ENCODE measurements at regions not wholly inside any gene's neighbourhood (a gene's known extent, or its start where the extent isn't known, plus 50 kb on each side); places are given as distances from the start of the nearest gene placed in this dataset.
A peak's percentile ranks its signal among the peaks of the same experiment; 100 is the strongest.

DNA sequence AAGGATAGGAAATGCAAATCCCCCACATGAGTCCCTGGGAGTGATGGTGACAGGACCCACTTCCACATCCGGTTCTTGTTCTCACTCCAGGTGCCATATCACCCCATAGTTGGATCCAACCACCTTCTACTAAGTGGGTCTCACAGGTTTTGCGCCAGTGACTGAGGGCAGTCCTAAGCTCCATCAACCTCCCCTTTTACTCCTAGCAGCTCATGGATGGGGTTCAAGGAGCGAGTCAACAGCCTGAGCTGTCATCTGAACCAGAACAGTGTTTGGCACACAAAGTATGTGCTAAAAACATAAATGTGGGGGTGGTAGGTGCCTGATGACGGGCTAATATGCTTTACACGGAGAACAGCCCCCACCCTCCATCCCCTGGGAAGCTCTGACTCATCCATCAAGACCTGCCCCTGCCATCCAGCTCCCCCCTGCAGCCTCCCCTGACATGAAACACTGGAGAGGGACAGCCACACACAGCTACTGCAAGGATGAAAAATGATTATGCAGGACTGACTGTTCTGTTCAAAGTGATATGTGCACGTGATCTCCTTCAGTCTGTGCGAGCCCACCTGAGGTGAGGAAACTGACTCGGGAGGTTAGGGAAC, 143.2 kb upstream of the CDH5 start:
- DNase-seq (peak in 1 of 4 donors; percentile 6), ATAC-seq (no peak)
- no peaks in the 10 kb centered on the region for H3K27me3 ChIP-seq
- no peak overlapping the region for H3K4me3 ChIP-seq
- intact Hi-C loops (cut with DNase I), result no loop called here
- no peaks in the 10 kb centered on the region for H3K9me3 ChIP-seq
- H3K36me3 ChIP-seq (replicated peaks in 1 of 2; ENCODE audit: insufficient read depth in 1 of 2, low read depth in 2 of 2), result no peaks in the 10 kb centered on the region
- no peak for TF ChIP-seq POLR2A (IDR thresholded peaks at IDR 0.05)
- TF ChIP-seq, protein P1, sequence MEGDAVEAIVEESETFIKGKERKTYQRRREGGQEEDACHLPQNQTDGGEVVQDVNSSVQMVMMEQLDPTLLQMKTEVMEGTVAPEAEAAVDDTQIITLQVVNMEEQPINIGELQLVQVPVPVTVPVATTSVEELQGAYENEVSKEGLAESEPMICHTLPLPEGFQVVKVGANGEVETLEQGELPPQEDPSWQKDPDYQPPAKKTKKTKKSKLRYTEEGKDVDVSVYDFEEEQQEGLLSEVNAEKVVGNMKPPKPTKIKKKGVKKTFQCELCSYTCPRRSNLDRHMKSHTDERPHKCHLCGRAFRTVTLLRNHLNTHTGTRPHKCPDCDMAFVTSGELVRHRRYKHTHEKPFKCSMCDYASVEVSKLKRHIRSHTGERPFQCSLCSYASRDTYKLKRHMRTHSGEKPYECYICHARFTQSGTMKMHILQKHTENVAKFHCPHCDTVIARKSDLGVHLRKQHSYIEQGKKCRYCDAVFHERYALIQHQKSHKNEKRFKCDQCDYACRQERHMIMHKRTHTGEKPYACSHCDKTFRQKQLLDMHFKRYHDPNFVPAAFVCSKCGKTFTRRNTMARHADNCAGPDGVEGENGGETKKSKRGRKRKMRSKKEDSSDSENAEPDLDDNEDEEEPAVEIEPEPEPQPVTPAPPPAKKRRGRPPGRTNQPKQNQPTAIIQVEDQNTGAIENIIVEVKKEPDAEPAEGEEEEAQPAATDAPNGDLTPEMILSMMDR (IDR thresholded peaks at IDR 0.05), result no peak
- no peak overlapping the region for H3K27ac ChIP-seq
- H3K4me1 ChIP-seq, result no peaks in the 10 kb centered on the region
- 24 to 38% methylated on average over 8 of the region's 8 CpGs for WGBS, 2 donors

- no peaks in the 10 kb centered on the region for H3K27me3 ChIP-seq
- no peaks in the 10 kb centered on the region for H3K4me1 ChIP-seq
- no peak overlapping the region for H3K27ac ChIP-seq
- no peaks in the 10 kb centered on the region for H3K36me3 ChIP-seq (replicated peaks in 1 of 2; ENCODE audit: insufficient read depth in 1 of 2, low read depth in 2 of 2)
- H3K9me3 ChIP-seq, result no peaks in the 10 kb centered on the region
- TF ChIP-seq POLR2A (IDR thresholded peaks at IDR 0.05), result no peak
- TF ChIP-seq, protein P1 (IDR thresholded peaks at IDR 0.05), result no peak
- ATAC-seq (no peak), DNase-seq (no peak)
- H3K4me3 ChIP-seq, result no peak overlapping the region
- 31 to 50% methylated on average over 1 of the region's 1 CpG for WGBS, 2 donors
- intact Hi-C loops (cut with DNase I), result no loop called here
These were observed 143.7 kb upstream of the CDH5 start for GRCh38 chr16:66222756-66223155.

- ATAC-seq, result no peak
- Histone ChIP-seq H3K4me3 (no peak overlapping the region), H3K9me3 (no peaks in the 10 kb centered on the region), H3K27me3 (no peaks in the 10 kb centered on the region), H3K36me3 (replicated peaks in 1 of 2; ENCODE audit: insufficient read depth in 1 of 2, low read depth in 2 of 2) (no peaks in the 10 kb centered on the region), H3K27ac (no peak overlapping the region), H3K4me1 (no peaks in the 10 kb centered on the region)
- intact Hi-C loops (cut with DNase I), result no loop called here
- 46 to 54% methylated on average over 6 of the region's 6 CpGs for WGBS, 2 donors
- TF ChIP-seq POLR2A (IDR thresholded peaks at IDR 0.05), result no peak
- TF ChIP-seq, protein P1 (IDR thresholded peaks at IDR 0.05), result no peak
- DNase-seq, result no peak
These were observed 145.8 kb upstream of the CDH5 start for GRCh38 chr16:66220702-66221101.

- no peak for DNase-seq
- no peak for ATAC-seq
- Histone ChIP-seq H3K4me3 (no peak overlapping the region), H3K4me1 (no peaks in the 10 kb centered on the region), H3K27me3 (no peaks in the 10 kb centered on the region), H3K36me3 (replicated peaks in 1 of 2; ENCODE audit: insufficient read depth in 1 of 2, low read depth in 2 of 2) (no peaks in the 10 kb centered on the region), H3K27ac (no peak overlapping the region), H3K9me3 (no peaks in the 10 kb centered on the region)
- TF ChIP-seq, protein P1 (IDR thresholded peaks at IDR 0.05), result no peak
- no peak for TF ChIP-seq POLR2A (IDR thresholded peaks at IDR 0.05)
- intact Hi-C loops (cut with DNase I), result no loop called here
These were observed 147.0 kb upstream of the CDH5 start for GRCh38 chr16:66219491-66219890.

- no peak overlapping the region for H3K4me3 ChIP-seq
- H3K27ac ChIP-seq, result no peak overlapping the region
- intact Hi-C loops (cut with DNase I), result no loop called here
- H3K4me1 ChIP-seq, result no peaks in the 10 kb centered on the region
- H3K9me3 ChIP-seq, result no peaks in the 10 kb centered on the region
- TF ChIP-seq POLR2A (IDR thresholded peaks at IDR 0.05), result no peak
- TF ChIP-seq, protein P1 (IDR thresholded peaks at IDR 0.05), result no peak
- no peaks in the 10 kb centered on the region for H3K36me3 ChIP-seq (replicated peaks in 1 of 2; ENCODE audit: insufficient read depth in 1 of 2, low read depth in 2 of 2)
- no peaks in the 10 kb centered on the region for H3K27me3 ChIP-seq
- ATAC-seq (no peak), DNase-seq (no peak)
- 27 to 45% methylated on average over 6 of the region's 6 CpGs for WGBS, 2 donors
These were observed 154.1 kb upstream of the CDH5 start for GRCh38 chr16:66212428-66212827.
